ENCODE measurements at regions not wholly inside any gene's neighbourhood (a gene's known extent, or its start where the extent isn't known, plus 50 kb on each side); places are given as distances from the start of the nearest gene placed in this dataset.
"Not testable (repeated sequence)": the region's sequence is repeated elsewhere in the genome, so short reads cannot be mapped to it uniquely, and the experiment has no call there.

DNA sequence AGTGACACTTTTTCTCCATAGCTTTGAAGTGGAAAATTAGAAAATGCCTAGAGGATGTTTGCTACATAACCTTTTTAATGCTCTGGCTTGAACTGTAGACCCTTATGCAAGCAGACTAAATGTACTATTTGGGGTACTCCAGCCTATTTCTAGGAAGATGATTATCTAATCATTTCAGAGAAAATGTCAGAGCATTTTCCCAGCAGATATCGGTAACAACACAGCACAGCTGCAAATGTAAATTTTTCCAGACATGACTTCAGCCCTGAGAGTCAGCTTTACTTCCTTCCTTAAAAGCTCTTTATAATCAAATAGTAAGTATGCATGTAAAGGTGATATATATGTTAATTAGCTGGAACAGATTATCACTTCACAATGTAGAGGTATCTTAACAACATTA is 1647.1 kb downstream of the SUCLG1 start:
- DNase-seq (ENCODE audit: low spot score) = no peak

- DNase-seq (ENCODE audit: low spot score) = no peak
These were observed 1655.8 kb downstream of the SUCLG1 start for GRCh38 chr2:82803307-82803706.

DNA sequence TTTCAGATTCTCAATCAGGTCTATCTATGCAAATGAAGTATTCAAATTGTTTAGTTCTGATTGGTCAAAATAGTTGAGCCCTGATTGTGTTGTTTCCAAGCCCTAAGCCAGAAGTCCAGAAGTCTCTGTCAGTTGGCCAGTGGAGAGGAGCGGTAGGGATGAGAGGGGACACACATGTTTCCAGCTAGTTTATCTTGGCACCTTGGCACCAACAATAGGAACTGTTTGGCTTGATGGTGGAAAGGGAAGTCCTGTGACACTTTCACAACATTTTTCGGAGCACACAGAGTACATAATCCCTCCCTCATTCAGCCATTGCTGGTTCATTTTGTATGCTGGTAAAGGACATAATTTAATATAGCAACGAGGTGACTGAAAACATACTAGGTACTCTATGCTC is 1661.6 kb downstream of the SUCLG1 start:
- no peak for DNase-seq (ENCODE audit: low spot score)

DNA sequence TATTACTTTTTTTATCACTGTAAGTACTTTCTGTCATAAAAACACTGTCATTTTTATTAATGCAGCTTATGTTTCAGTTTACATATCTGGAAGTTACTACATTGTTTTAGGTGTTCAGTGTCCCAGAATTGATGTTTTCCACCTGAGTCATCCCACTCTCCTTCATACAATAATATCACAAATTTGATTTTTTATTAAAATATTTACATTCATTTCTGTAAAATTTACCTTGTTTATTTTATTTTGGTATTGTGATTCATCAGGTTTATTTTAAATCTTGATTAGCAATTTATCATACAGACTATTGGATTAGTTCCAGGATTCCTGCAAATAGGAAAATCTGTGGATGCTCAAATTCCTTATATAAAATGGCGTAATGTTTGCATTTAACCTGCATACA is 1662.9 kb downstream of the SUCLG1 start:
- no peak for DNase-seq (ENCODE audit: low spot score)

DNA sequence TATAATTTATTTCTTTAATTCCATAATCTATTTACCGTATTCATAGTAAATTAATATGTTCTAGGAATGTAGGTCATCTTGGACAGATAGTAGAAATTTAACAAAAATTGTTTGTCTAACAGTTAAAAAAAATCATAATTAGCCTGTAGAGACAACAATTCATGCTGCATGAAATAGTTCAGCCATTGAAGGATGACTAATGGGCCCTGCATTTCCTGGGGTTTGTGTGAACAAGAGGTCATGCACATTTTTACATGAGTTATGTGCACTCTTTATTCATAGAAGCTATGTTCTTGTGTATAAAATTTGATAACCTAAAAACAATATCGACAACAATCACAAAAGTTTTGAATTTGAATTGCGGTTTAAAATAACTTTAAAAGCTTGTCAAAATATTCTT is 1663.6 kb downstream of the SUCLG1 start:
- DNase-seq (ENCODE audit: low spot score) = no peak

DNA sequence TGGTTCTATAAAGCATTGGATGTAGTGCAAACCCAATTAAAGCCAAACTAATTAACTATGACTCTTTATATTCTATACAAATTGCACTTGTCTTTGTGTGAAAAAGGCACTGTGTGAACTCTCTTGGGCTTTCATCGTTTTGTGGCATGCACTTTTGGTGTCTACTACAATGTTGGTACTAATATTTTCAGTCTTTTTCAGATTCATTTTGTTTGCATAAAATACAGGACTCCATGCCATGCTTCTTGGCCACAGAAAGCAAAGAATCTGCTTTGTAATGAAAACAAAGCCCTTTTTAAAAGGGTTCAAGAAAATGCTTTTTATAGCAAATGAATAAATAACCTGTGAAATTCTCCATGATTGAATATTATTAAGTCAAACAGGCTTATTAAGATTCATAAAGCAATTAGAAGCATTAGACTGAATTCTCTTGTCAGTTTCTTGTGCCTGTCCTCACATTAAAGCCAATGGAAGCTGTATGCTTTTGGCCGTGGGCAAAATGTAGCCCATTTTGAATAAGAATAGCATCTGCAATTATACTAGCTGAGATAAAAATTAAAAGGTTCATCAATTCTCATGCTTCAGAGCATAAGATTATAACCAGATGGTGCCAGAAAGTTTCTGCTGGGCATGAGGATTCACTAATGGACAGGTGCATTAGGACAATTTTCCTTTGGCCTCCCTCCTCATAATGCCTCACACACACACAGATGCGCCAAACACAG is 1665.2 kb downstream of the SUCLG1 start:
- DNase-seq (ENCODE audit: low spot score) = no peak

- no peak for DNase-seq (ENCODE audit: low spot score)
These were observed 1666.8 kb downstream of the SUCLG1 start for GRCh38 chr2:82792316-82792715.

GRCh38 chr2:82790206-82791021 is 1668.7 kb downstream of the SUCLG1 start:
- no peak for DNase-seq (ENCODE audit: low spot score)

GRCh38 chr2:82789851-82790205 is 1669.3 kb downstream of the SUCLG1 start:
- no peak for DNase-seq (ENCODE audit: low spot score)

DNA sequence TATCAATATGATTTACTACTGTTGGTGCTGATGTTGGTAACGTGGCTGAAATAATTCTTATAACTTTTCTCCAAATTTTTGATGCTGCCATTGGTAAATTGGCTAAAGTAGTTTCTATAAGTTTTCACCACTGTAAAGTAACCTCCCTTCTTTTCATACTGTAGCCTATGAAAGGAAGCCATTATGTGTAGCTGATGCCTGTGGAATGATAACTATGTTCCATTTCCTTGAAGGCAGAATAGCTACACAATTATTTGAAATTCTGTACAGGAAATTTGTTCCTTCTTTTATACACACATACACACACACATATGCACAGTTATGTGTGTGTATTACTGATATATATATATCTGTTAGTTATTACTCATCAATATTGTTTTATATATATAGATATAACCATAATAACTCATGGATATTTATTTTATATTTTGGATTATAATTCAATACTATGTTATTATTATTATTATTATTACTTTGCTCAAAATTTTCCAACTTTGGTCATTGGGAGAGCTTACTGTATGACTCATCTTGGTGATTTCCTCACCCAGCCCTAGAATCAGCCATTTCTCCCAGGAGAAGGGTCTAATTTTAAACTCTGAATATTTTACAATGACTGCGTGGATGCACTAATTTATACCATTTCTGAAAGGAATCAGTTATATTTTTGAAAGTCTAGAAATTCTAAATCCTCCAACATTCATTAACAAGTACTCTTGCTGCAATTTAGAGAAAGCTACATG is 1677.7 kb downstream of the SUCLG1 start:
- DNase-seq (ENCODE audit: low spot score) = no peak

DNA sequence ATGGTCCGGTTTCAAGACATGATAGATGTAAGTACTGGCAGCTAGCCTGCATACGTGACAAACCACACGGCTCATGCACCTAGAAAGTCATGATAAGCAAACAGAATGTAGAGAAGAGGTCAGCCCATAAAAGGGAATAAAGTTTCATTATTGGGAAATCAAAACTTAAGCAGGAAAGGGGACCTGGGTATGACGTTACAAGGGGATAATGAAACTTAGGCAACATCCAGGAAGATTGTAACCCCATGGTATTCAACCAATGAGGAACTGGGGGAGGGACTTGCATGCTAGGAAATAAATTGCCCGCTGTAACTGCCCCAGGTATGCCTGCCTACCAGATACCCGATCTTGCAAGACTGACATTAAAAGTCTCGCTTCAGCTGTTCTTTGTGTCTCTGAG is 1679.0 kb downstream of the SUCLG1 start:
- DNase-seq (ENCODE audit: low spot score) = no peak

GRCh38 chr2:82752396-82752795 is 1706.7 kb downstream of the SUCLG1 start:
- DNase-seq (ENCODE audit: low spot score) = no peak

DNA sequence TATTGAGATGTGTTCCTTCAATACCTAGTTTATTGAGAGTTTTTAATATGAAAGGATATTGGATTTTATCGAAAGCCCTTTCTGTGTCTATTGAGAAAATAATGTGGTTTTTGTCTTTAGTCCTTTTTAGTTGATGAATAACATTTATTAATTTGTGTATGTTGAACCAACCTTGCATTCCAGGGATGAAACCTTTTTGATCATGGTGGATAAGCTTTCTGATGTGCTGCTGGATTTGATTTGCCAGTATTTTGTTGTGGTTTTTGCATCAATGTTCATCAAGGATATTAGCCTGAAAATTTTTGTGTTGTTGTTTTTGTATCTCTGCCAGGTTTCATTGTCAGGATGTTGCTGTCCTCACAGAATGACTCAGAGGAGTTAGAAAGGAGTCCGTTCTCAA is 1710.4 kb downstream of the SUCLG1 start:
- DNase-seq (ENCODE audit: low spot score) = no peak

- DNase-seq (ENCODE audit: low spot score) = no peak
These were observed 1718.6 kb downstream of the SUCLG1 start for GRCh38 chr2:82740527-82740926.

DNA sequence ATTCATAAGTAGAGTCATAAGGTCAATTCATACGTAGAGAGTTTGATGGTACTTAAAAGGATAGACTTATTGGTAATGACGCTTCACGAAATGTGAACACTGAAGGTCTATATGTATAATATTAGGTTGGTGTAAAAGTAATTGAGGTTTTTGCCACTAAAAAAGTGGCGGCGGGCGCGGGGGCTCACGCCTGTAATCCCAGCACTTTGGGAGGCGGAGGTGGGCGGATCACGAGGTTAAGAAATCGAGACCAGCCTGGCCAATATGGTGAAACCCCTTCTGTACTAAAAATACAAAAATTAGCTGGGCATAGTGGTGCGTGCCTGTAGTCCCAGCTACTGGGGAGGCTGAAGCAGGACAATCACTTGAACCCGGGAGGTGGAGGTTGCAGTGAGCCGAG is 1721.1 kb downstream of the SUCLG1 start:
- DNase-seq (ENCODE audit: low spot score) = not testable (repeated sequence)

DNA sequence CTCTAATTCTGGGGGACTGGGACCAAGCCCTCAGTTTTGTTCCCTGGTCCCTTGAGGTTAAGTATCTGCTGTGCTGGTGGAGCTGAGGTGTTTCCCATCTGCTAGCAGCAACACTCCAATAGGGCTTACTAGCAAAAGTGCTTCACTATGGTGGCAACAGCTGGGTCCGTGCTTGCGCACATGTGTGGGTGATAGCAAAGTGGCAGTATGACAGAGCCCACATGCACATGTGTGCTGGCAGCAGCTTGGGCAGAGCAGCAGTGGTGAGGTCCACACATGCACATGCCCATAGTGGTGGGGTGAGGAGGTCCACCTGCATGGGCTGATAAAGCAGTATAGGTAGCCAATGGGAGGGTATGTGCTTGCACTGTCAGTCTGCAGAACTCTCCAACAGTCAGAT is 1723.7 kb downstream of the SUCLG1 start:
- DNase-seq (ENCODE audit: low spot score) = no peak

DNA sequence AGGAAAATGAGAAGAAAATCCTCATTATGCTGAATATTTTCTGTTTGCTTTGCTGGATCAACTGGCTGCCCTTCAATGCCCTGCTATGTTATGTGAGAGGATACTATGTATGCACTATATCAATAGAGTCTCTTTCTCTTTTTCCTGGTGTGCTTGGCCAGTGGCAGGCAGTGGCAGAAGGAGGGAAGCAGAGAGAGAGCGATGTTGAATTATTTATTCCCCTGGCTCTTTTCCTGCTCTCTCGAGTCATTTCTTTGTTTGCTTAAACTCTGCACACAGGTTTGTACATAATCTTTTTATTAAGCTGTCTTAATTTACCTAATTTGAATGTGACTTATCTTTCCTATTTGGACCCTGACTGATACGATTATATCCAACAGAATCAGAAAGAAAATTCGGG is 1727.3 kb downstream of the SUCLG1 start:
- DNase-seq (ENCODE audit: low spot score) = no peak

- DNase-seq (ENCODE audit: low spot score) = no peak
These were observed 1728.3 kb downstream of the SUCLG1 start for GRCh38 chr2:82730811-82731210.

DNA sequence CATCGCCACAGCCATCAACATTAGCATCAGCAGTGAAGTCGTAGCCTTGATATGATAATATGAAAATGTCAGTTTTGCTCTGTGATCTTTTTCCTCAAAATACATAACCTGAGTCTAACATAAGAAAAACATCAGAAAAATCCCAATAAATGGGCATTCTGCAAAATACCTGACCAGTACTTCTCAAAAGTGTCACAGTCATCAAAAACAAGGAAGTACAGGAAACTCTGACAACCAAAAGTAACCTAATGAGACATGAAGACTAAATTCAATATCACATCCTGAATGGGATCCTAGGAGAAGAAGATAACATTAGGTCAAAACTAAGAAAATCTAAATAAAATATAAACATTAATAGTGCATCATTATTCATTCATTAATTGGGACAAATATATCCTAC is 1731.0 kb downstream of the SUCLG1 start:
- DNase-seq (ENCODE audit: low spot score) = no peak

GRCh38 chr2:82708681-82709080 is 1750.4 kb downstream of the SUCLG1 start:
- no peak for DNase-seq (ENCODE audit: low spot score)

DNA sequence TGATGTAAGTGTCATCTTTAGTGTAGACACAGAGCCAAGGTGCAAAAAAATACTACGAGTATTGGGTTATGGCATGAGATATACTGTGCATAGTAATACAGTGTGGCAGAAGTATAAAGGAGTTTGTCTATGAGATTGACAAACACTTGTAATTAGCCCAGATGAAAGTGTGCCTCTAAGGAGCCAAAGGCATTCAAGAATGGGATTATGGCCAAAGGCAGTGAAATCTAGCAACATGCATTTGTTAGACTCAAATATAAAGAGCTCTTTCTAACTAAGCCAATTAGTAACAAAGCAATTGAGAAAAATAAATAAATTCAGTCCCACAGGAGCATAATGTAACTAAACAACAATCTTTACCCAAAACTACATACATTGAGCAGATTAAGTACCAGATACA is 1761.8 kb downstream of the SUCLG1 start:
- DNase-seq (ENCODE audit: low spot score) = no peak

DNA sequence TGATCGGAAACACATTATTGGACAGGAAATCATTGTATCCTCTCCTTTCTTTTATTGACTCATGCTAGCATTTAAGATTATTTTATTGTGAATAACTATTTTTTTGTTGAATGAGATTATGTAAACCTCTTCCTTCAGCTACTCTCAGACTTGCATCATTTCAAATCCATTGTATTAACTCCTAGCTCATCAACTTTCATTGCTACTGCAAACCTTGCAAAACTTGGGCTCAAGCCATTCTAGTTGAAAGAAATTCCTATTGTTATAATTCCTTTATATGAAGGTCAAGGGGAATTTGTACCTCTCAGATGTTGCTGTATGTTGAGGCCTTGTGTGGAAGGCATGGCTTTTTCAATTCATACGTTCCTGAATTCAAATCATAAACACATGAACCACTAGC is 1764.6 kb downstream of the SUCLG1 start:
- DNase-seq (ENCODE audit: low spot score) = no peak

- DNase-seq (ENCODE audit: low spot score) = no peak
These were observed 1768.2 kb downstream of the SUCLG1 start for GRCh38 chr2:82690757-82691411.

All from CD4-positive, alpha-beta T cell treated with Interleukin-15 for 4 hours (primary cell).